Calu3 (cell line): ENCODE measurements at regions not wholly inside any gene's neighbourhood (a gene's known extent, or its start where the extent isn't known, plus 50 kb on each side); places are given as distances from the start of the nearest gene placed in this dataset.

Experiments
- BruUV-seq: library from RNA; stranded (reverse); fragments of 400-500 nt; replicated peaks from 2 replicates; lab custom pipeline; 2021; lab: Mats Ljungman, UMichigan
- CTCF ChIA-PET: fragments of 300-600 bp; sonication (Branson Sonifier 250); formaldehyde crosslinking; loops from one replicate; lab custom pipeline; 2022; ENCODE audit warnings: antibody characterized with exemption; lab: Charles Lee
- DNase-seq: peaks from one replicate; pipeline ENCODE4 v3.0.0; 2022
- H3K27ac Mint-ChIP-seq: one replicate; pipeline ENCODE4 v1.8.0; 2022; ENCODE audit warnings: mixed read lengths; ENCODE audit not compliant: unreplicated experiment
- H3K27me3 Mint-ChIP-seq: one replicate; pipeline ENCODE4 v1.8.0; 2022; ENCODE audit warnings: mixed read lengths; ENCODE audit not compliant: unreplicated experiment
- H3K36me3 Mint-ChIP-seq: one replicate; pipeline ENCODE4 v1.8.0; 2022; ENCODE audit warnings: mild to moderate bottlenecking, moderate library complexity, mixed read lengths; ENCODE audit not compliant: insufficient read depth, unreplicated experiment
- H3K4me1 Mint-ChIP-seq: one replicate; pipeline ENCODE4 v1.8.0; 2022; ENCODE audit warnings: mild to moderate bottlenecking, low read depth, mixed read lengths; ENCODE audit not compliant: unreplicated experiment
- H3K4me3 Mint-ChIP-seq: one replicate; pipeline ENCODE4 v1.8.0; 2022; ENCODE audit warnings: mild to moderate bottlenecking, low read depth, moderate library complexity, mixed read lengths; ENCODE audit not compliant: unreplicated experiment
- H3K9me3 Mint-ChIP-seq: one replicate; pipeline ENCODE4 v1.8.0; 2022; ENCODE audit warnings: low read depth, mixed read lengths; ENCODE audit not compliant: unreplicated experiment
- CTCF ChIP-seq: fragments of 200-600 bp; IDR thresholded peaks from one replicate; pipeline ENCODE4 v1.8.0; 2022; ENCODE audit warnings: antibody characterized with exemption; ENCODE audit not compliant: unreplicated experiment
- intact Hi-C: fragments of 100-400 bp; cut with micrococcal nuclease; formaldehyde crosslinking; loops from one replicate; pipeline ENCODE4 v1.10.0; 2022; ENCODE audit not compliant: unreplicated experiment

- H3K9me3 Mint-ChIP-seq: no peaks in the 10 kb centered on the region
- no peak for TF ChIP-seq CTCF
- H3K36me3 Mint-ChIP-seq: no peaks in the 10 kb centered on the region
- H3K27me3 Mint-ChIP-seq: no peaks in the 10 kb centered on the region
- H3K4me1 Mint-ChIP-seq: no peaks in the 10 kb centered on the region
- intact Hi-C loops: no loop called here
- CTCF ChIA-PET: interaction anchor here (0.8 kb wide), 1 partner anchor 874 kb away, joined by 3 read pairs; the partner anchor contains the start of gene SLITRK6
- BruUV-seq: no TSS peak
- no peak overlapping the region for H3K4me3 Mint-ChIP-seq
- DNase-seq: no peak
- no peak overlapping the region for H3K27ac Mint-ChIP-seq
Observed at GRCh38 chr13:84925443-84925842, 873.8 kb downstream of the SLITRK6 start.

- DNase-seq: no peak
- H3K36me3 Mint-ChIP-seq: no peaks in the 10 kb centered on the region
- no peak overlapping the region for H3K4me3 Mint-ChIP-seq
- H3K9me3 Mint-ChIP-seq: no peaks in the 10 kb centered on the region
- TF ChIP-seq CTCF: no peak
- H3K27me3 Mint-ChIP-seq: no peaks in the 10 kb centered on the region
- CTCF ChIA-PET: interaction anchor here (0.6 kb wide), 1 partner anchor 83 kb away, joined by 3 read pairs; no protein-coding TSS in a partner anchor
- no peak overlapping the region for H3K27ac Mint-ChIP-seq
- H3K4me1 Mint-ChIP-seq: no peaks in the 10 kb centered on the region
- BruUV-seq: no TSS peak
- intact Hi-C loops: no loop called here
Observed at GRCh38 chr13:84923831-84924230, 875.4 kb downstream of the SLITRK6 start.

- CTCF ChIA-PET: no interaction called here
- Mint-ChIP-seq H3K27me3 (no peaks in the 10 kb centered on the region), H3K36me3 (no peaks in the 10 kb centered on the region), H3K9me3 (no peaks in the 10 kb centered on the region), H3K4me1 (no peaks in the 10 kb centered on the region), H3K4me3 (no peak overlapping the region), H3K27ac (no peak overlapping the region)
- no peak for TF ChIP-seq CTCF
- intact Hi-C loops: loop anchor here (1.0 kb wide), 1 partner anchor 889 kb away; no protein-coding TSS in a partner anchor
- no peak for DNase-seq
- BruUV-seq: no TSS peak
Observed at GRCh38 chr13:84917252-84917878, 881.9 kb downstream of the SLITRK6 start.

- Mint-ChIP-seq H3K4me3 (no peak overlapping the region), H3K9me3 (no peaks in the 10 kb centered on the region), H3K4me1 (no peaks in the 10 kb centered on the region), H3K36me3 (no peaks in the 10 kb centered on the region), H3K27ac (no peak overlapping the region), H3K27me3 (no peaks in the 10 kb centered on the region)
- TF ChIP-seq CTCF: no peak
- no peak for DNase-seq
- CTCF ChIA-PET: no interaction called here
- BruUV-seq: no TSS peak
- intact Hi-C loops: no loop called here
Observed at GRCh38 chr13:84912720-84913119, 886.5 kb downstream of the SLITRK6 start.
